Stimulated activated CD4-positive, alpha-beta T cell treated with anti-CD3 and anti-CD28 coated beads, Interleukin-1b, Interleukin-23, amount 100 ng/mL, for 48 hours (primary cell): ENCODE measurements at regions not wholly inside any gene's neighbourhood (a gene's known extent, or its start where the extent isn't known, plus 50 kb on each side); places are given as distances from the start of the nearest gene placed in this dataset.

ENCODE experiments used
- DNase-seq: peaks from one replicate; pipeline ENCODE4 v3.0.0-alpha.2; 2020

GRCh38 chr13:33763021-33763420 lies 54.9 kb upstream of the RFC3 start:
- no peak for DNase-seq

- DNase-seq: no peak
These were observed 53.2 kb upstream of the RFC3 start for GRCh38 chr13:33764716-33765115.

DNA sequence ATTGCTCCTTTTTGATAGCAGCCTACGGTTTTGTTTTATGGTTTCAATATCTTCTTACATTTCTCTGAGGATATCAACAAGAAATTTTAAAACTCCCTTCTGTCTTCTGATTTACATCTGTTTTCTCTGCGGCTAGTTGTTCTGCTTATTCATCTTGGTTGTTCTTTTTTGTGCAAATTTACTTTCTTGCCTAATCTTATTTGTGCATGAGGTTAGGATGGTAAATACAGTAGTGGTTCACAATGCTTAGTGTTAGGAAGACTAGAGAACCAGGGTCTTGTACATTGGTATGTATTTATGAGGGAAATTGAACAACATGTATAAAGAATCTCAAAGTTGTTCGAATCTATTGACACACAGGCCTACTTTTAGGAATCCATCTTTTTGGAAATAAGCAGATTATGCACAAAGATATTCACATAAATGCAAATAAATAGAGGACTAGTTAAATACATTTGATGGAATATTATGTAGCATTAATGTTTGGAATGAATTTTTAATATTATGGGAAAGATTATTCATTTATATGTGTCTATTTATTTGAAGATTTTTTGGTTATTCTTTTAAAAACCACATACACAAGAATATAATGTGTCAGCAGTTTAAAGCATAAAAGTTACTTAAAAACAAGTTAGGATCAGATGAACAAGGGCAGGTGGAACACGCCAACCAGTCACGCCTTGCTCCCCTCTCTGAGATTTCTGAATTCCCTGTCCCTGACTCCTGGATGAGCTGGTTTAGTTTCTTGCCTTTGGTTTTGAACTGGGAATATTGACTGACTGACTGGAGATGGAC lies 51.4 kb upstream of the RFC3 start:
- DNase-seq: no peak

DNA sequence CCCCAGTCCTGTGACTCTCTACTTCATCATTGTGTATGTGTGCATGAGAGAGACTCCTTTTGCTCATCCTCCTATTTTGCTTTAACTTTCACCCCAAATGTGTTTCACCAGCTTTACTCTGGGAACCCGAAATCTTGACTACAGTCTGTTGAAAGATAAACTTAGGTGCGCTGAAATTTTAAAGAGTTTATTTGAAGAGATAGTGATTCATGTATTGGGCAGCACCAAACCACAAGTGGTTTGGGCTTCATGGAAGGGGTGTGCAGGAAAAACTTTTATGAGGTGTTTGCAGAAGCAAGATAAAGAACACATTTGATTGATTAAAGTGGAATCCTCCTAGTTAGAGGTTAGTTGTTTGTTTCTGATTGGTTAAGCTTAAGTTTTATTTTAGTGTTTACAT lies 50.8 kb upstream of the RFC3 start:
- no peak for DNase-seq
